H9 (cell line): ENCODE measurements at regions not wholly inside any gene's neighbourhood (a gene's known extent, or its start where the extent isn't known, plus 50 kb on each side); places are given as distances from the start of the nearest gene placed in this dataset.

Experiments
- DNase-seq: peaks from one replicate; pipeline ENCODE4 v3.0.0-alpha.2; 2017
- H2AFZ ChIP-seq: one replicate; pipeline ENCODE4 v1.6.1; 2013; ENCODE audit warnings: mild to moderate bottlenecking, low read length, control low read depth, moderate library complexity
- H2AK5ac ChIP-seq: 2 replicates; pipeline ENCODE4 v1.6.1; 2013; ENCODE audit warnings: low read length, control low read depth, mixed read lengths; ENCODE audit not compliant: insufficient read length
- H2BK120ac ChIP-seq: one replicate; pipeline ENCODE4 v1.6.1; 2013; ENCODE audit warnings: low read depth, mild to moderate bottlenecking, low read length, control low read depth, inconsistent platforms; ENCODE audit not compliant: poor library complexity, severe bottlenecking
- H2BK12ac ChIP-seq: 2 replicates; pipeline ENCODE4 v1.6.1; 2013; ENCODE audit warnings: low read length, control low read depth, mixed read lengths, low read depth; ENCODE audit not compliant: insufficient read length
- H2BK15ac ChIP-seq: 2 replicates; pipeline ENCODE4 v1.6.1; 2013; ENCODE audit warnings: low read depth, low read length, control low read depth
- H2BK20ac ChIP-seq: one replicate; pipeline ENCODE4 v1.6.1; 2013; ENCODE audit warnings: low read depth, mild to moderate bottlenecking, low read length, control low read depth, inconsistent platforms; ENCODE audit not compliant: poor library complexity, severe bottlenecking
- H2BK5ac ChIP-seq: 2 replicates; pipeline ENCODE4 v1.6.1; 2013; ENCODE audit warnings: low read length, control low read depth, mixed read lengths; ENCODE audit not compliant: insufficient read length
- H3K14ac ChIP-seq: 2 replicates; pipeline ENCODE4 v1.6.1; 2013; ENCODE audit warnings: low read length, control low read depth; ENCODE audit not compliant: insufficient read depth
- H3K18ac ChIP-seq: 2 replicates; pipeline ENCODE4 v1.6.1; 2013; ENCODE audit warnings: low read depth, mild to moderate bottlenecking, mixed read lengths, low read length, control low read depth; ENCODE audit not compliant: insufficient read length
- H3K23ac ChIP-seq: 2 replicates; pipeline ENCODE4 v1.6.1; 2013; ENCODE audit warnings: low read length, control low read depth, mixed read lengths, low read depth; ENCODE audit not compliant: insufficient read length
- H3K23me2 ChIP-seq: 2 replicates; pipeline ENCODE4 v1.6.1; 2013; ENCODE audit warnings: low read depth, mild to moderate bottlenecking, mixed read lengths, low read length, control low read depth; ENCODE audit not compliant: insufficient read length, poor library complexity, severe bottlenecking
- H3K27ac ChIP-seq: 2 replicates; pipeline ENCODE4 v1.5.1; 2013; ENCODE audit warnings: low read length, control low read depth, mixed read lengths, low read depth; ENCODE audit not compliant: insufficient read length
- H3K27me3 ChIP-seq: 2 replicates; pipeline ENCODE4 v1.6.1; 2013; ENCODE audit warnings: low read length, control low read depth, inconsistent platforms; ENCODE audit not compliant: insufficient read depth
- H3K4ac ChIP-seq: 2 replicates; pipeline ENCODE4 v1.6.1; 2013; ENCODE audit warnings: low read depth, mild to moderate bottlenecking, control low read depth, inconsistent platforms, low read length, moderate library complexity
- H3K4me1 ChIP-seq: 2 replicates; pipeline ENCODE4 v1.6.1; 2013; ENCODE audit warnings: low read length, control low read depth, inconsistent platforms; ENCODE audit not compliant: insufficient read depth
- H3K4me2 ChIP-seq: 2 replicates; pipeline ENCODE4 v1.6.1; 2013; ENCODE audit warnings: low read length, control low read depth, mixed read lengths; ENCODE audit not compliant: insufficient read length, insufficient read depth
- H3K56ac ChIP-seq: 2 replicates; pipeline ENCODE4 v1.6.1; 2013; ENCODE audit warnings: low read depth, mild to moderate bottlenecking, mixed read lengths, low read length, control low read depth; ENCODE audit not compliant: insufficient read length
- H3K79me1 ChIP-seq: 2 replicates; pipeline ENCODE4 v1.6.1; 2013; ENCODE audit warnings: low read depth, mild to moderate bottlenecking, moderate library complexity, low read length, control low read depth, inconsistent platforms; ENCODE audit not compliant: insufficient read depth, poor library complexity, severe bottlenecking
- H3K79me2 ChIP-seq: 2 replicates; pipeline ENCODE4 v1.6.1; 2013; ENCODE audit warnings: low read length, control low read depth, inconsistent platforms; ENCODE audit not compliant: insufficient read depth
- H3K9ac ChIP-seq: 2 replicates; pipeline ENCODE4 v1.6.1; 2013; ENCODE audit warnings: low read length, control low read depth, mixed read lengths; ENCODE audit not compliant: insufficient read length; ENCODE audit errors: extremely low read depth
- H3K9me3 ChIP-seq: one replicate; pipeline ENCODE4 v1.6.1; 2013; ENCODE audit warnings: low read depth, low read length, inconsistent platforms; ENCODE audit not compliant: control insufficient read depth
- H3T11ph ChIP-seq: one replicate; pipeline ENCODE4 v1.6.1; 2013; ENCODE audit warnings: mild to moderate bottlenecking, low read length, control low read depth, inconsistent platforms
- H4K20me1 ChIP-seq: one replicate; pipeline ENCODE4 v1.6.1; 2013; ENCODE audit not compliant: control insufficient read depth, insufficient read length, insufficient read depth
- H4K5ac ChIP-seq: 2 replicates; pipeline ENCODE4 v1.6.1; 2013; ENCODE audit warnings: low read depth, mild to moderate bottlenecking, mixed read lengths, low read length, control low read depth; ENCODE audit not compliant: insufficient read length
- H4K8ac ChIP-seq: replicated peaks from 2 replicates; pipeline ENCODE4 v1.6.1; 2013; ENCODE audit warnings: low read length, control low read depth, mixed read lengths, low read depth; ENCODE audit not compliant: insufficient read length
- H4K91ac ChIP-seq: 2 replicates; pipeline ENCODE4 v1.6.1; 2013; ENCODE audit warnings: low read depth, mild to moderate bottlenecking, moderate library complexity, mixed read lengths, low read length, control low read depth; ENCODE audit not compliant: insufficient read length
- H3K27ac Mint-ChIP-seq, 3 experiments: 2 replicates in 2 of 3; 3 replicates in 1 of 3; pipeline ENCODE4 v1.8.0; 2020 to 2021; ENCODE audit warnings: mixed read lengths in 3 of 3, mild to moderate bottlenecking in 1 of 3, moderate library complexity in 1 of 3
- H3K27me3 Mint-ChIP-seq: 2 replicates; pipeline ENCODE4 v1.8.0; 2021; ENCODE audit warnings: low read depth, mild to moderate bottlenecking, moderate library complexity, mixed read lengths
- H3K36me3 Mint-ChIP-seq, 3 experiments: 2 replicates in 2 of 3; 3 replicates in 1 of 3; pipeline ENCODE4 v1.8.0; 2020 to 2021; ENCODE audit warnings: low read depth in 3 of 3, mixed read lengths in 3 of 3; ENCODE audit not compliant: insufficient read depth in 1 of 3
- H3K4me1 Mint-ChIP-seq, 2 experiments: 2 replicates each; pipeline ENCODE4 v1.8.0; 2020; ENCODE audit warnings: mixed read lengths in 2 of 2
- H3K4me3 Mint-ChIP-seq, 2 experiments: 2 replicates in 1 of 2; 3 replicates in 1 of 2; pipeline ENCODE4 v1.8.0; 2020 to 2021; ENCODE audit warnings: mild to moderate bottlenecking in 2 of 2, mixed read lengths in 2 of 2, moderate library complexity in 1 of 2
- H3K9me3 Mint-ChIP-seq, 2 experiments: 2 replicates in 1 of 2; 3 replicates in 1 of 2; pipeline ENCODE4 v1.8.0; 2020; ENCODE audit warnings: mild to moderate bottlenecking in 2 of 2, mixed read lengths in 2 of 2, moderate library complexity in 1 of 2
- CTCF ChIP-seq: fragments of 200-600 bp; sonication (generic); conservative IDR thresholded peaks from 3 replicates; pipeline ENCODE4 v1.8.0; 2021; ENCODE audit warnings: antibody characterized with exemption, mild to moderate bottlenecking
- WGBS: extraction: QIAGEN DNeasy Blood & Tissue Kit; methylation state at CpG from one replicate; pipeline ENCODE4 v1.1.7; 2013; ENCODE audit warnings: missing lambda C conversion rate, low lambda C conversion rate, mixed read lengths; ENCODE audit not compliant: insufficient read length; ENCODE audit errors: extremely low coverage; 5-methylcytosine and 5-hydroxymethylcytosine counted together

GRCh38 chr2:121093692-121094091, 191.3 kb downstream of the TFCP2L1 start:
- no peak overlapping the region for H3K27ac Mint-ChIP-seq
- H3K56ac ChIP-seq = no peak overlapping the region
- H2AFZ ChIP-seq = no peak overlapping the region

More at GRCh38 chr2:121093692-121094091, 191.3 kb downstream of the TFCP2L1 start:
- no peak overlapping the region for H4K8ac ChIP-seq
- no peak overlapping the region for H3K27ac ChIP-seq
- DNase-seq = no peak
- H2AK5ac ChIP-seq = no peak overlapping the region
- H2BK20ac ChIP-seq = no peak overlapping the region
- H3K18ac ChIP-seq = no peak overlapping the region
- H2BK5ac ChIP-seq = no peak overlapping the region
- no peak overlapping the region for H2BK120ac ChIP-seq
- H4K20me1 ChIP-seq = no peaks in the 10 kb centered on the region
- H3K36me3 Mint-ChIP-seq = peaks cover 0 to 3% (median 3%) of the 10 kb centered on the region in 3 experiments; a peak in 3 of 7 replicates
- H4K91ac ChIP-seq = no peak overlapping the region
- no peak overlapping the region for H2BK15ac ChIP-seq
- no peak overlapping the region for H3K4me2 ChIP-seq
- H3T11ph ChIP-seq = no peak overlapping the region
- no peak overlapping the region for H3K14ac ChIP-seq
- no peak overlapping the region for H3K23ac ChIP-seq
- H3K4ac ChIP-seq = no peak overlapping the region
- no peaks in the 10 kb centered on the region for H3K79me1 ChIP-seq
- H3K9me3 ChIP-seq = no peaks in the 10 kb centered on the region
- WGBS = no CpG with 5 or more reads among the region's 2 CpGs
- H3K4me3 Mint-ChIP-seq = no peak overlapping the region
- no peaks in the 10 kb centered on the region for H3K4me1 ChIP-seq
- peaks cover 0 to 5% of the 10 kb centered on the region in 2 experiments; a peak in 1 of 4 replicates for H3K4me1 Mint-ChIP-seq
- H2BK12ac ChIP-seq = no peak overlapping the region
- H3K79me2 ChIP-seq = no peaks in the 10 kb centered on the region
- no peak overlapping the region for H3K9ac ChIP-seq
- no peak overlapping the region for H4K5ac ChIP-seq
- H3K9me3 Mint-ChIP-seq = peaks cover 8 to 18% of the 10 kb centered on the region in 2 experiments; a peak in 4 of 5 replicates
- no peak for TF ChIP-seq CTCF
- no peaks in the 10 kb centered on the region for H3K23me2 ChIP-seq
- peaks cover 28% of the 10 kb centered on the region for H3K27me3 Mint-ChIP-seq
- no peaks in the 10 kb centered on the region for H3K27me3 ChIP-seq
